ENCODE measurements at regions not wholly inside any gene's neighbourhood (a gene's known extent, or its start where the extent isn't known, plus 50 kb on each side); places are given as distances from the start of the nearest gene placed in this dataset.

GRCh38 chr14:101124815-101125214, 221.3 kb upstream of the RTL1 start:
- Histone ChIP-seq H3K36me3 (ENCODE audit: control insufficient read depth in 2 of 2, extremely low read depth in 1 of 2, insufficient read depth in 2 of 2, low read length in 2 of 2) (no peaks in the 10 kb centered on the region), H3K4me2 (ENCODE audit: insufficient read depth, low read length) (no peak overlapping the region), H3K4me1 (ENCODE audit: control insufficient read depth, extremely low read depth, insufficient read depth, low read length) (peaks cover 8% of the 10 kb centered on the region), H2AFZ (ENCODE audit: low read depth, low read length) (no peak overlapping the region), H3K4me3 (replicated peaks in 1 of 3; ENCODE audit: insufficient read depth in 1 of 3, low read depth in 1 of 3, low read length in 3 of 3) (no peak overlapping the region), H3K27ac (ENCODE audit: insufficient read depth, low read depth, low read length) (no peak overlapping the region), H3K79me2 (ENCODE audit: control insufficient read depth, insufficient read depth, low read length) (no peaks in the 10 kb centered on the region), H3K27me3 (ENCODE audit: control insufficient read depth in 2 of 2, insufficient read depth in 2 of 2, low read length in 2 of 2) (peaks cover 4 to 9% of the 10 kb centered on the region in 2 experiments), H3K9me1 (replicated peaks; ENCODE audit: control insufficient read depth, extremely low read depth, insufficient read depth, low read length) (no peaks in the 10 kb centered on the region), H3K9ac (replicated peaks; ENCODE audit: extremely low read depth, insufficient read depth, low read length) (no peak overlapping the region), H3K9me3 (replicated peaks; ENCODE audit: control insufficient read depth, insufficient read depth, low read length) (no peaks in the 10 kb centered on the region), H4K20me1 (replicated peaks; ENCODE audit: control insufficient read depth, extremely low read depth, insufficient read depth, low read length) (no peaks in the 10 kb centered on the region)
- BruUV-seq (replicated peaks) = no TSS peak
- intact Hi-C loops (cut with micrococcal nuclease) (no loop called here), dilution Hi-C loops (cut with MboI; ENCODE audit: extremely low pct_ligation_motif_present, low sequenced_read_pairs) (no loop called here)
- ChIA-PET POLR2A (no interaction called here), CTCF (no interaction called here)
- TF ChIP-seq GATA2 (IDR thresholded peaks at IDR 0.05; ENCODE audit: insufficient read depth, insufficient read length, low read depth, low read length) (no peak), JUN (IDR thresholded peaks at IDR 0.05; ENCODE audit: borderline replicate concordance, insufficient read depth, insufficient read length, low read depth) (no peak), MAX (IDR thresholded peaks at IDR 0.05; ENCODE audit: insufficient read depth, insufficient read length) (no peak), MYC (IDR thresholded peaks at IDR 0.05; ENCODE audit: low read depth, low read length) (no peak), POLR2AphosphoS5 (IDR thresholded peaks at IDR 0.05; ENCODE audit: insufficient read depth, low read depth, low read length) (no peak), CTCF (IDR thresholded peaks at IDR 0.05; ENCODE audit: extremely low read depth in 1 of 2, insufficient read depth in 1 of 2, low read depth in 1 of 2, low read length in 2 of 2) (no peak), EZH2 (IDR thresholded peaks at IDR 0.05; ENCODE audit: borderline replicate concordance, low read depth, low read length, severe bottlenecking) (no peak)
- FAIRE-seq (no peak), DNase-seq (ENCODE audit: low read depth, low spot score) (no peak)

All from endothelial cell of umbilical vein (primary cell).